GM21619 (cell line): ENCODE measurements at regions not wholly inside any gene's neighbourhood (a gene's known extent, or its start where the extent isn't known, plus 50 kb on each side); places are given as distances from the start of the nearest gene placed in this dataset.

ENCODE experiments used
- ATAC-seq: cut with Tn5 transposase; IDR thresholded peaks from one replicate; pipeline ENCODE4 v1.9.1; 2021; ENCODE audit not compliant: unreplicated experiment

DNA sequence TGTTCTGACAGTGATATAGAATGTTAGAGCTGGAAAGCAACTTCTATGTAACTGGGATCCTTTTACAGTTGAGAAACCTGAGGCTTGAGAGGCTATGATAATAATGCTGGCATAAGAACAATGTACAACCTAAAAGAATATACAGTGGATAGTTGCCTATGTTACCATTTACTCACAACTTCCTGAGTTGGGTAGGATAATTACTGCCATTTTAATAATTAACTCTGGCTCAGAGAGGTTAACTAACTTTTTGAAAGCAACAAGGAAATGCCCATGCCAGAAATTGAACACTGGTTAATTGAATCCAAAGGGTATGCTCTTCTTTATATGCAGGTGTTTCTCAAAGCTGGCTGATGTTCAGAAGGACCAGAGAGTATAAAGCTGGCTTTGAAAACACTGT, 530.7 kb upstream of the MAP3K7 start:
- ATAC-seq, result no peak

DNA sequence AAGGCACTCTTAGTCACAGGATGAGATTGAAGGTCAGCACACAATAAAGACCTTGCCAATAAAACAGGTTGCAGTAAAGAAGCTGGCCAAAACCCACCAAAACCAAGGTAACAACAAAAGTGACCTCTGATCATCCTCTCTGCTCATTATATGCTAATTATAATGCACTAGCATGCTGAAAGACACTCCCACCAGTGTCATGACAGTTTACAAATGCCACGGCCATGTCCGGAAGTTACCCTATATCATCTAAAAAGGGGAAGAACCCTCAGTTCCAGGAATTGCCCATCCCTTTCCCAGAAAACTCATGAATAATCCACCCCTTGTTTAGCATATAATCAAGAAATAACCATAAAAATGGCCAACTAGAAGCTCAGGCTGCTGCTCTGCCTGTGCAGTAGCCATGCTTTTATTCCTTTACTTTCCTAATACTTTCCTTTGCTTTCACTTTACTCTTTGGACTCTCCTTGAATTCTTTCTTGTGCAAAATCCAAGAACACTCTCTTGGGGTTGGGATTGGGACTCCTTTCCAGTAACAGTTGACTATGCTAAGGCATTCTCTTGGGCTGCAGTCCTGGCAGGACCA, 527.3 kb upstream of the MAP3K7 start:
- no peak for ATAC-seq

DNA sequence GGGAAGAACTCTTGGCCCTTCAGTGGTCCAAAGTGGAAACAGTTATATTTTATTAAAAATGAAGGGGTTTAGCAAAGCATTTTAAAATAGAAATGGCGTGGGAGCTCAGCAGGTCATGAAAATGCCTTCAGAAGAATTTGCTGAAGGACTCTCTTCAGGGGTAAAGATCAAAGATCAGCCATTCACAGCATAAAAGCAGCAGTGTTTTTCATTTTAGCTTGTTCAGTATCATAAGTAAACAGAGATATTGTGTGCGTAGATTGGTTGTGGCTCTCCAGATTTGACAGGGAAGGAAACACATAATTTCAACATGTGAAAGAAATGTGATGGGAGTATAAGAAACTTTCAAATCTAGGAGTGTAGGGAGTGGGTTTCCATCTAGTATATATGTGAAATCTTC, 519.2 kb upstream of the MAP3K7 start:
- ATAC-seq, result no peak

DNA sequence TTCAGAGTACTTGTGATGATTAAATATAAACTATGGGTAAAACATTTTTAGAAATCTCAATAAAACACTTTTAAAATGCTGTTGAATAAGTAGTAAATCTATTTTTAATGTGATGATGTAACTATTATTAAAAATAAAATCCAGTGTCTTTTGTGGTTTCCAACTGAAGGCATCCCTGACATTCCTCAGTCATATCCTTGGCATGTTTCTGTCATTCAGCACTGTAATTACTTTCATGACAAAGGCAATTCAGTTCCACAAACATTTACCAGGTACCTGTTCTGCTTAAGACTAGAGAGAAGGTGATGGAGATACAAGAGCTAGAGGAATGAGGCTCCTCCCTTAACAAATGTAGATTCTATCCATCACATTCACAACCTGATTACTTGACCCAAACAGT, 518.7 kb upstream of the MAP3K7 start:
- ATAC-seq, result no peak

DNA sequence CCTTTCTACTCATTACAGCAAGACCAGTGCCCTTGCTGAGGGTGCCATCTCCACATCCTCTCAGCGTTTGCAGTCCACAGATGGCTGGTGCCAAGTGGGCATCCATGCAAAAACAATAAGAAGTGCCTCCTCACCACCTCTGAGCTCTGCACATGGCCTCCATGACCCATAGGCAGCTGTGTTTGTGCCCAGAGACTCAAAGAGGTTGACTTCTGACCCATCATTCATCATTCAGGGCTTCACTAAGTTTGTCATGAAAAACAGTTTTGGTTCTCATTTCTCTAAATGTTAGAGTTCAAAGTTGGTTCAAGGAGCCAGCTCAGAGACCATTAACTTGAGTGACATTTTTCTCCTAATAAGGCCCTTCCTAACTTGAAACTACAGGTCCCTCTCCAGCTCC, 512.6 kb upstream of the MAP3K7 start:
- ATAC-seq, result no peak

DNA sequence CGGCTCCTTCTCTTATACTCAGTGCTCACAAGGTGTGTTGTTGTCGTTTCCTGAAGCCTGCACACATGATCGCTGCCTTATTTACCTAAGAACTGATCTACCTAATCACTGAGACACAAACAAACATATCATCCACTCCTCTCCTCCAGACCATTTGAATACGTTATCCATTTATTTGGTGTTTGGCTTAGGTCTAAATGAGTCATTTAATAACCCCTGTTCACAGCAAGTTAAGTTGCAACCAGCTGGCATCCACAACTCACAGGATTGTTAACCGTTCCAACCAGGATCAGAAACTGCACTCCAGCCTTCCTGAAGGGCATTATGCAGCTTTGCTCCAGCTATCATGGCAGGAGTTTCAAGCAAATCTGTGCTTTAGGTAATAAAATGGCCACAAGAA, 511.1 kb upstream of the MAP3K7 start:
- ATAC-seq, result no peak

DNA sequence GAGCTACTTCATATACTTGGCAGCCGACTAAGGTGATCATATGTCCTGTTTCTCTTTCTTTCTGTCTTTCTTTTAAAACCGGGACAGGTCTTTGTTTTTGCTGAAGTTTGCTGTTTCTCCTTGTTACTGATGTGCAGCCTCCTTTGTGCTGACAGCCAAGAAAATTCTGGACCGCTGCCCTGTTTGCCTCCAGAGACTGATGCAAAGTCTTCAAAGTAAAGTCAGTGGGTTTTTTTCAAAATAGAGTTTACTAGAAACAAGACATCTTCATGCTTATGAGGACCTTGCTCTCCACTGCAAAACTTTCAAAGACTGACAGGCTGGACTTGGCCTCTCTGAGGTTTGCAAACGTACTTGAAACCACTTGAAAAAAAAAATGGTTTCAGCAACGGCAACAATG, 510.5 kb upstream of the MAP3K7 start:
- no peak for ATAC-seq

DNA sequence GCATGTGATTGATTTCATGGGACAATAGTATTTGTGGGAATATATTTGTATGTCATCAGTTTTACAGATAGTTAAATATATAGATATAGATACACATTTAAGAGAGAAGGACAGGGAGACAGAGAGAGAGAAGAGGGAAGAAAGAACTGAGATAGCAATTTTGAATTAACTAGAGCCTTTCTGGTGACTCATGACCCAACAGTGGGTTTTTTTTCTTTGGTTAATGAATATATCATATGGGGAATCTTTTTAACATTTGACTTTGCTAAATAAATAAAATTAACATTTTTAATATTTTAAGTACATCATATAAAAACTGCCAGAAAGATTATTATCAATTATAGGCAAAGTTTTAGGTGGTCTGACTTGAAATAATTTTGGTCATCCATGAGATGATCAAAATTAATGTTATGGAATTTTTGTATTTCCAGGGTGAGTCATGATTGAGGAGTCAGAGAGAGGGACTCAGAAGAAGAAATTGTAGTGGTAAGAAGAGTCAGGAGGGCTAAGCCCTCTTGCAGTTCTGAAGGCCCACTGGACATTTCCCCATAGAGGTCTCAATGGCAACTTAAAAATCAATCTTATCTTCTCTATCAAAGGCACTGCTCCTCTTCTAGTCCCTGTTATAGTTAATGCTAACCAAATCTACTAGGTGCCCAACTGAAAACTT, 508.1 kb upstream of the MAP3K7 start:
- ATAC-seq, result no peak

DNA sequence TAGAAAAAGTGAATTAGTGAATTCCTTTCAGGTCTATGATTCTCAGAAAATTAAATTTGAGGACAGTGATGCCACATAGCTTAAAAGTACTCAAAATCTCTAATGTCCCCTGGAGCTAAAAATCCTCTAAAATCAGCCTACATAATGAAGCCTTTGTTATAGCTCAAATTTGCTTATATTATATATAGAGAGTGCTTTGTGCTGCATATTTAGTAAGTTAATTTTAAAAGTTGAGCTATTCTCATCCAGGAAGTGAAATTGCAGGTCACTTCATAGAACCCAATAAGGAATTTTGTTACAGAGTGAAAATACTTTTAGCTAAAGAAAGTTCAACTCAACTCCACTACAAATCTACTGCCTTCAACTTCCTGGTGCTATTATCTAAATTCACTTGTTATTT, 507.5 kb upstream of the MAP3K7 start:
- ATAC-seq, result no peak

DNA sequence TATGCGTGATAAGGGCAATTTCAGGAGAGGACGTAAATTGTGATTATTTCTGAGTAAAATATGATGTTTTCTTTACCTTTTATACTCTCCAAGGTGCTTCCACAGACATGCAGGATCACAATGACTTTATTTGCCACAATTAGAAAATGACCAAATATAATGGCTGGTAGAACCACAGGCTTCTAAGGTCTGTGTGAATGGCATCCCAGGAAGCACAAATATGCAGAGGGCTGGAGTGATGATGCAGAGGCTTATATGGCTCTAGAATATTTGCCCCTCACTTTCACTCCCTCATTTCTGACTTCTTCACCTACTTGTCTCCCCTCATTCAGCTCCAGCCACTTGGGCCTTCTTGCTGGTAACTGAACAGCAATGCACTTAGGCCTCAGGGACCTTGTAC, 502.1 kb upstream of the MAP3K7 start:
- ATAC-seq, result no peak

DNA sequence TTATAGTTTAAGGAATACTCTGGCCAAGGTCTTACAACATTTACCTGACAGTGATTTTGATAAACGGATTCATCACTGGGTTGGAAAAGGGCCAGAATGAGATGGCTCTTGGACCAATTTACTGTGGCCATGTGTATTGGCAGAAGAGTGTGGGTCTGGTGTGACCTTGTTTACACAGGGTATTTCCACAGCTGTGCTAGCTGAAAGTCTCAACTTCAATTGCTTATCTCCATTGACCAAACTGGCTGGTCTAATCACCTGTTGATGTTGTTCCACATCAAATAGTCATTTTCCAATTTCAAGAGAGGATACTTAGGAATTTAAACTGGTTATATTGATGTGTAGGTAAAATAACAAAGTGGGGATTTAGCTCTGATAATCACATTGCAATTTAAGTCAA, 501.6 kb upstream of the MAP3K7 start:
- ATAC-seq, result no peak

DNA sequence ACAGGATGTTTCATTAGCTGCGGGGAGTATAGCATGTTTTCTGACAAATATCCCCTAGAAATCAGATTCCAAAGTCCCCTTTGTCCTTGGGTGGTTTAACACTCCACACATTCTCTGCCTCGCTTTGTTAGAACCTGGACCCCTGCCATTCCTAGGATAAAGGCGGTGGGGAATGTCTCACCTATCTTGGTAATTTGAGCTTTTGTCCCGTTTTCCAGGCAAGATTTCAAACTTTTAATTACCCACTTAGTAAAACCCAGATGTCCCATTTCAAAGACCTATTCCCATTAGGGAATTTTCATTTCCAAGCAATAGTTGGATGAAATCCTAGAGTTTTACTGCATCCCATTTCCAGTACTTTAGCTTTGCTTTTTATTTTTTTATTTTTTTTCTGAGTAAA, 501.0 kb upstream of the MAP3K7 start:
- ATAC-seq, result no peak

DNA sequence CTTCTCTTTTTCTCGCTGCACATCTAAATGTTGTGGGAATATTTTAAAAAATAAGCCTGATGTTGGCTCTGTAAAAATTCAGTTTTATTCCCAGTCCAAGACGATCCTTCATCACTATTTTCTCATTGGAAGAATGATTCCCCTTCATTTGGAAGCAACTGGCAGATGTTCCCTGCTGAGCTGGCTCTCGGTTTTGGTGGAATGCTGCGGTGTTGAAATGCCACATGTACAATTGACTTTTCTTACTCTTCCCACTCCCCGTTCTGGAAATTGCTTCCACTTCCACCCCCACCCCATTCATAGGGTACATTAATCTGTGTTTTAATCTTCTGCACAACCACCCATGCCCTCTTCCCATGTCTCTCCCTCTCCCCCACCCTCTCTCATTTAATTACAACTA, 496.3 kb upstream of the MAP3K7 start:
- no peak for ATAC-seq

DNA sequence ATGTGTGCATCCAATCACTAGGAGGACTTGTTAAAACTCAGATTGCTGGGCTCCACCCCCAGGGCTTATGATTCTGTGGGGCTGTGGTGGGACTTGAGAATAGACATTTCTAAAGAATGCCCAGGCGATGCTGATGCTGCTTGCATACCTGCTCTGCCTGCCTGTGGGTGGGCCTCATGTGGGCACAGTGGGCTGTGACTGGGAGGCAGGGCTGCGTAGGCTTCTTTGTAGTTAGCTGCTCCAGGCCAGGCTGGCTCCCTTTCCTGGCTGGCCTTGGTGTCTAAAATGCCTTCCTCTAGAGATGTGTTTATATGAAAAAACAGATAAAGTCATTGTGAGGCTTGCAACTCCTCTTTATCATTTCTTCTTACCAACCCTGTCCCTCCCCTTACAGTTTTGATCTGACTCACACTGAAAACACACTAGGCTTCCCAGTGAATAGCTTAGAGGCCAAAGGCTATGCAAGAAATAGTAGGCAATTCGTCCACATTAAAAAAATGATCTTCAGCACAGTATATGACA, 495.5 kb upstream of the MAP3K7 start:
- no peak for ATAC-seq

DNA sequence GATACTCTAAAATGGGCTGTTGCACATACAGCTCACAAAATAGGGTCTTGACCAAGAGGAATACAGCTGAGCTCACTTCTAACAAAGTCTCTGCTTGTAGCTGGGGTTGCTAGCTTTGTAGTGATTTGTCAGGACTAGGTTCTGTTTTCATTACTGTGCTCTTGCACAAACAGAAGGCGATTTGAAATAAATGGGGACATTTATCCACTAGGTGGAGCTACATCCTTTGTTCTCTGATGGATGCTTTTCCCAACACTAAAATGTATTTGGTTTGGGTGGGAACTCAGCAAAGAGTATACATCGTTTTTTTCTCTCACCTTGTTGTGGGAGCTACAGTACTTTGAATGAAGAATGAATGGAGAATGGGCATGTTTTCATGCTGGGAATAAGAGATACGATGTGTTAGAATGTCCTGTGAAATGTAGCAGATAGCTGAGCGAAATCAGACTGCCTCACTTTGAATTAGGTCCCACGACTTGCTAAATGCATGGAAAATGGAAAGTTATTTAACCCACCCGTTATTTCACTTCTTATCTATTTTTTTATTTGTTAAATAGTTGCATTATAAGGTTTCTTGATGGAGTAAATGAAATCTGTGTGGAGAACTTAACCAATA, 494.7 kb upstream of the MAP3K7 start:
- ATAC-seq, result no peak

DNA sequence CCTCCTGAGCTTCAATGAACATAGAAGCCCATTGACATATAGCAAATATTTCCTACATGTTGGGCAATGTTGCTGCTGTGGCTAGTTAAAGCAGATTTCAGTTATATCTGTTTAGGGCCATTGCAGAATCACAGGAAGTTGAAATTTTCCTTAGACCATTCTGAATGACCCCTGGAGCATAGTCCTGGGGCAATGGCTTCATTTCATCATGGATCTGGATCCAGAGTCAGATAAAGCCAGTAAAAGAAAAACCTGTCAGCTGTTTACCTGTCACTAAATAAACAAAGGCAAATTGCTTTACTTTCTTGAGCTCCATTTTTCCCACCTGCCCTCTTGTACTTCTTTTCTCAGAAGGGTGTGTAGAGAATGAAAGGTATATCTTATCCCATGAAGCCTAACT, 494.0 kb upstream of the MAP3K7 start:
- ATAC-seq, result no peak

DNA sequence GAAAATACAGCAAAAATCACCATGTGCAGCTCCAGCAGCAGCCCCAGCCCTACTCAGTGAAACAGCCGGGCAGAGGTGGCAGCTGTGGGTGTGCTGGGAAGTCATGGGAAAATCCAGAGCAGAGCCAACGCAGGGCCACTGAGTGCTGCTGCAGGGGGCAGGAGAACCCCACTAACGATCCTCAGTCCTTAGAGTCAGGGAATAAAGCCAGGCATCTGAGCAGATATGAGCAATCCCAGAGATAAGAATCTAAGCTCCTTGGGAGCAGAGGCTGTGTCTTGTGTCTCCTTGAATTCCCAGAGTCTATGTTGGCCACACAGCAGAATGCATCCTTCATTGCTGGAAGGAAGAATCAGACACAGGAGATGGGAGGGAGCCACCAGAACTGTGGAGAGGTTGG, 493.1 kb upstream of the MAP3K7 start:
- ATAC-seq, result no peak

DNA sequence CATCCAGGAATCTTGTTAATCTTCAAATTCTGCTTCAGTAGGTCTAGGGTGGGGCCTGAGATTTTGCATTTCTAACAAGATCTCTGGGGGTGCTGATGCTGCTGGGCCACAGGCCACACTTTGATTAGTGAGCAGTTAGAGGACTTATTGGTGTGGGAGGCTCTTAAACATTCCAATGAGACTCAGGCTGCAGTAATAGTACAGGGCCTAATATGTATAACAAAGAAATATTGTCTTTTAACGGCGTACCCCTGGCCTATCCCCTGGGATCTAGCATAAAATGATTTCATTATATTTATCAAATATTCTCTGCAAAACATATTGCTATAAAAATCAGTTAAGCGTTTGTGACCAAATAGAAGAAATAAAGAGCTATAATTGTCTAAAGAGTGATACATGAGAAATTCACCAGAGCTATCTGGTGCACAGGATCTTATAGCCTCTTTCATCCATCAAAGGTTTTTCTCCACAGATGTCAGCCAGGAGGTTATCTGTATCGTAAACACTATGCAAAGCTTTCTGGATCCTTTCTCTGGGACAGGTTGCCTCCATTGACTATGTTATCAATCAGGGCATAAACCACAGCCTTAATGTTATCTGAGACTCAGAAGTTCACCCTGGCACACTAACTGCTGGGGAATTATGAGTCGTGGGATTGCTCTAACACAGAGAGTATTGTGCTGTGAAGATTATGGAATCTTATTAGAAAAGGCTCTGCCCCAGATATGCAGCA, 488.5 kb upstream of the MAP3K7 start:
- ATAC-seq, result no peak

DNA sequence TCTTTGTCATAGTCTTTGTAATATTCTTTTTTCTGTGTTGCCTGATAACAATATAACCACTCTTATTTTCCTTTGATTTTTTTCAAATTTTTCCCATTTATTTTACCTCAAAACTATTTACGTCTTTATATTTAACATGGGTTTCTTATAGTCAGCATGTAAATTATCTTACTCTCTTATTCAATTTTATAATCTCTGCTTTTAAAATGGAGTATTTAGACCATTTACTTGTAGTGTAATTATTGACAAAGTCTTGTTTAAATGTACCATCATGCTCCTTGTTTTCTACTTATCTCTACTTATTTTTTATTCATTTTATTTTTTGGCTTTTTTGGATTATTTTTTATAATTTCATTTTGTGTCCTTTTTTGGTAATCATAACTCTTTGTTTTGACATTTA, 476.5 kb upstream of the MAP3K7 start:
- ATAC-seq, result no peak

DNA sequence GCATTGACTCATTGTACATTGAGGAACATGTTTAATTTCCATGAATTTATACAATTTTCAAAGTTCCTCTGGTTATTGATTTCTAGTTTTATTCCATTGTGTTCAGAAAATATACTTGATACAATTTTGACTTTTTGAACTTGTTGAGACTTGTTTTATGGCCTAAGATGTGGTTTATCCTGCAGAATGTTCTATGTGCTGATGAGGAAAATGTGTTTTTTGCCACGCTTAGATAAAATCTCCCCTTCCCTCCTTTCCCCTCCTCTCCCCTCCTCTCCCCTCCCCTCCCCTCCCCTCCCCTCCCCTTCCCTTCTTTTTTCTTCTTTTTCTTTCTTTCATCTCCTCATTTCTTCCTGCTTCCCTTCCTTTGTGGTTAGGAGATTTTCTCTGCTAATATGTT, 470.8 kb upstream of the MAP3K7 start:
- ATAC-seq, result no peak

DNA sequence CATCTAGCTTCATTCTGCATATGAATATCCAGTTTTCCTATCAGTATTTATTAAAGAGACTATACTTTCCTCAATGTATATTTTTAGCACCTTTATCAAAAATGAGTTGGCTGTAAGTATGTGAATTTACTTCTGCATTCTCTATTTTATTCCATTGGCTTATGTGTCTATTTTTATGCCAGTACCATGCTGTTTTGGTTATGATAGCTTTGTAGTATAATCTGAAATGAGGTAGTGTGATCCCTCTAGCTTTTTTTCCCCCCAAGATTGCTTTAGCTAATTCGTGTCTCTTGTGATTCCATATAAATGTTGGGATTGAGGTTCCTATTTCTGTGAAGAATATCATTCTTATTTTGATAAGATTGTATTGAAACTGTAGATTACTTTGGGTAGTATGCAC, 469.1 kb upstream of the MAP3K7 start:
- ATAC-seq, result no peak
